CD4-positive, CD25-positive, alpha-beta regulatory T cell (primary cell): ENCODE measurements at regions not wholly inside any gene's neighbourhood (a gene's known extent, or its start where the extent isn't known, plus 50 kb on each side); places are given as distances from the start of the nearest gene placed in this dataset.
A peak's percentile ranks its signal among the peaks of the same experiment; 100 is the strongest.

Experiments used
- ATAC-seq, 2 donors: fragments of 150-1000 bp; cut with Tn5 transposase; one replicate each; pipeline ENCODE4 v1.10.0; 2021; ENCODE audit warnings: low read depth in 2 of 2, moderate number of reproducible peaks in 2 of 2, moderate library complexity in 1 of 2
- DNase-seq, 3 donors: peaks; one replicate each; pipeline versions ENCODE4 v3.0.0 to v3.0.0-alpha.2; 2012 to 2022; ENCODE audit warnings: mixed read lengths in 1 of 3
- H3K27ac ChIP-seq: one replicate; pipeline ENCODE4 v1.7.0; 2013; ENCODE audit warnings: mild to moderate bottlenecking, low read length; ENCODE audit not compliant: insufficient read depth, poor library complexity, severe bottlenecking
- H3K27me3 ChIP-seq: one replicate; pipeline ENCODE4 v1.7.0; 2013; ENCODE audit warnings: low read length; ENCODE audit not compliant: control insufficient read depth, insufficient read depth
- H3K36me3 ChIP-seq: one replicate; pipeline ENCODE4 v1.7.0; 2013; ENCODE audit warnings: mild to moderate bottlenecking, low read length, moderate library complexity; ENCODE audit not compliant: control insufficient read depth, insufficient read depth
- H3K4me1 ChIP-seq: 2 replicates; pipeline ENCODE4 v1.7.0; 2013; ENCODE audit warnings: mild to moderate bottlenecking, low read length; ENCODE audit not compliant: insufficient read depth, control insufficient read depth, poor library complexity, severe bottlenecking
- H3K4me3 ChIP-seq: one replicate; pipeline ENCODE4 v1.7.0; 2013; ENCODE audit warnings: low read depth, mild to moderate bottlenecking, low read length, moderate library complexity
- H3K9me3 ChIP-seq, 2 experiments: 1 replicate in 1 of 2; 2 replicates in 1 of 2; pipeline ENCODE4 v1.7.0; 2013; ENCODE audit warnings: low read length in 2 of 2, mild to moderate bottlenecking in 1 of 2, moderate library complexity in 1 of 2; ENCODE audit not compliant: control insufficient read depth in 2 of 2
- H3K27ac Mint-ChIP-seq, 3 donors: one replicate each; pipeline ENCODE4 v1.8.0; 2020 to 2022; ENCODE audit warnings: mild to moderate bottlenecking in 3 of 3, mixed read lengths in 3 of 3, moderate library complexity in 2 of 3
- H3K27me3 Mint-ChIP-seq: one replicate; pipeline ENCODE4 v1.8.0; 2022; ENCODE audit warnings: mild to moderate bottlenecking, mixed read lengths
- H3K36me3 Mint-ChIP-seq: one replicate; pipeline ENCODE4 v1.8.0; 2020; ENCODE audit warnings: mixed read lengths
- H3K4me1 Mint-ChIP-seq, 4 donors: one replicate each; pipeline ENCODE4 v1.8.0; 2020 to 2022; ENCODE audit warnings: mixed read lengths in 4 of 4, mild to moderate bottlenecking in 1 of 4
- H3K4me3 Mint-ChIP-seq, 4 donors: one replicate each; pipeline ENCODE4 v1.8.0; 2020 to 2022; ENCODE audit warnings: mild to moderate bottlenecking in 4 of 4, mixed read lengths in 4 of 4, moderate library complexity in 3 of 4
- H3K9me3 Mint-ChIP-seq, 7 donors: one replicate each; pipeline ENCODE4 v1.8.0; 2020 to 2022; ENCODE audit warnings: mixed read lengths in 7 of 7, mild to moderate bottlenecking in 3 of 7, moderate library complexity in 2 of 7

- Histone ChIP-seq H3K27me3 (no peaks in the 10 kb centered on the region), H3K36me3 (no peaks in the 10 kb centered on the region), H3K27ac (no peak overlapping the region), H3K4me3 (no peak overlapping the region), H3K4me1 (no peaks in the 10 kb centered on the region), H3K9me3 (no peaks in the 10 kb centered on the region)
- no peak overlapping the region for H3K4me3 Mint-ChIP-seq
- H3K27me3 Mint-ChIP-seq = peaks cover 4% of the 10 kb centered on the region
- ATAC-seq (no peak), DNase-seq (no peak)
- no peaks in the 10 kb centered on the region for H3K36me3 Mint-ChIP-seq
- peaks cover 0 to 3% (median 0%) of the 10 kb centered on the region in 4 donors for H3K4me1 Mint-ChIP-seq
- peaks cover 0 to under 1% (median 0%) of the 10 kb centered on the region in 7 donors for H3K9me3 Mint-ChIP-seq
- no peak overlapping the region for H3K27ac Mint-ChIP-seq
These were observed 68.8 kb upstream of the SLC6A6 start for GRCh38 chr3:14333621-14334020.

DNA sequence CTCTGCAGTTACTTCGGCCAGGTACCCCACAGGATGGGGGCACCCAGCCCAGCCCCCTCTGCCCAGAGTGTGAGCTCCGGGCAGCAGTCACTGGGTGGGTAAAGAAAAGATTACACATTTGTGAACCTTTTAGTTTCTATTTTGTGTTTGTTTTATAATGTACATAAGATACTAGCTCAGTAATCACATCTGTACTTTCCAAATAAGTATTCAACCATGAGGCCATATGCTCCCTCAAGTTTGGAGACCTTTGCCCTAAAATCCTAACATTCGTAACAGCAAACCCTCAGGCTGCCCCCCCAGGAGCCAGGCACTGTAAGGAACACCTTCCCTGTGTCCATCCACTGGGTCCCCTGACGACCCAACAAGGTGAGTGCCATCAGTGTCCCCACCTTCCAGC, 68.3 kb upstream of the SLC6A6 start:
- Histone ChIP-seq H3K4me3 (no peak overlapping the region), H3K9me3 (no peaks in the 10 kb centered on the region), H3K27ac (no peak overlapping the region), H3K36me3 (no peaks in the 10 kb centered on the region), H3K27me3 (no peaks in the 10 kb centered on the region), H3K4me1 (no peaks in the 10 kb centered on the region)
- ATAC-seq (no peak), DNase-seq (no peak)
- Mint-ChIP-seq H3K9me3 (no peaks in the 10 kb centered on the region), H3K4me1 (peaks cover 0 to 3% (median 0%) of the 10 kb centered on the region in 4 donors), H3K36me3 (no peaks in the 10 kb centered on the region), H3K27me3 (peaks cover 4% of the 10 kb centered on the region), H3K4me3 (no peak overlapping the region), H3K27ac (no peak overlapping the region)

GRCh38 chr3:14334936-14335335, 67.5 kb upstream of the SLC6A6 start:
- H3K9me3 Mint-ChIP-seq = no peaks in the 10 kb centered on the region
- H3K4me1 Mint-ChIP-seq = peaks cover 0 to 3% (median 0%) of the 10 kb centered on the region in 4 donors
- peaks cover 4% of the 10 kb centered on the region for H3K27me3 Mint-ChIP-seq
- H3K4me3 ChIP-seq = no peak overlapping the region
- DNase-seq (no peak), ATAC-seq (no peak)
- no peak overlapping the region for H3K4me3 Mint-ChIP-seq
- no peak overlapping the region for H3K27ac Mint-ChIP-seq
- no peak overlapping the region for H3K27ac ChIP-seq
- H3K9me3 ChIP-seq = no peaks in the 10 kb centered on the region
- H3K4me1 ChIP-seq = no peaks in the 10 kb centered on the region
- H3K27me3 ChIP-seq = no peaks in the 10 kb centered on the region
- H3K36me3 ChIP-seq = no peaks in the 10 kb centered on the region
- no peaks in the 10 kb centered on the region for H3K36me3 Mint-ChIP-seq

GRCh38 chr3:14335774-14336748, 66.3 kb upstream of the SLC6A6 start:
- ATAC-seq (no peak), DNase-seq (no peak)
- Mint-ChIP-seq H3K4me3 (no peak overlapping the region), H3K4me1 (peaks cover 0 to 3% (median 0%) of the 10 kb centered on the region in 4 donors), H3K36me3 (no peaks in the 10 kb centered on the region), H3K9me3 (no peaks in the 10 kb centered on the region), H3K27ac (no peak overlapping the region), H3K27me3 (peaks cover 4% of the 10 kb centered on the region)
- Histone ChIP-seq H3K36me3 (no peaks in the 10 kb centered on the region), H3K4me3 (no peak overlapping the region), H3K4me1 (no peaks in the 10 kb centered on the region), H3K27ac (no peak overlapping the region), H3K27me3 (no peaks in the 10 kb centered on the region), H3K9me3 (no peaks in the 10 kb centered on the region)

DNA sequence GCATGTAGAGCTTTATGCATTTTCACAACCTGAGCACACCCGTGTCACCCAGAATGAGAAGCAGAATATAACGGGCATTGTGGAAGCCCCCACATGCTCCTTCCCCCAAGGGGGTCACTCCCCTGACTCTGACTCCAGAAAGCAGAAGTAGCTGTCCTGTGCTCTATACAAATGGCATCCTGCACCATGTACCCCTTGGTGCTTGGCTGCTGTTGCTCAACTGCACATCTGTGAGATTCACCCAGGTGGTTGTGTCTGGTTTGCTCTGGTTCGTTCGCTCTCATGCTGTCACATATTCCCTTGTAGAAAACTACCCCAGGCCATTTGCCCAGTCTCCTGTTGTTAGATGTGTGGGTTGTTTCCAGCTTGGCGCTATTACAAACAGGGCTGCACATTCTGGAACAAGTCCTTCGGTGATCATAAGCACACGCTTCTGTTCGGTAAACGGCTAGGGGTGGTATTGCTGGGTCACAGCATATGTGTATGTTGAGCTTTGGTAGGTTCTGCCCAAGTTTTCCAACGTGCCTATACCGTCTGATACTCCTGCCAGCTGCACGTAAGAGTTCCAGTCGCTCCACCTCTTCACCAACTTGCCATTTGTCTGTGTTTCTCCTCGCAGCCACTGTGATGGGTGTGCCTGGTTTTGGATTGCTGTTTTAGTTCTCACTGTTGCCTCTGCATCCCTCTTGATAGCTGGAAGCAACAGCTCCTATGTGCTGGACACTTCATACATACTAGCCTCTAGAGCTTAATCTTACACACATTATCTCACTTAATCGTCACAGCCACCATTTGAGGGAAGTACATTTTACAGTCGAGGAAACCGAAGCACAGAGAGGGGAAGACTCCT, 65.4 kb upstream of the SLC6A6 start:
- H3K36me3 Mint-ChIP-seq = no peaks in the 10 kb centered on the region
- ATAC-seq = no peak
- Histone ChIP-seq H3K27ac (no peak overlapping the region), H3K4me1 (no peaks in the 10 kb centered on the region), H3K27me3 (no peaks in the 10 kb centered on the region), H3K9me3 (no peaks in the 10 kb centered on the region), H3K4me3 (no peak overlapping the region), H3K36me3 (no peaks in the 10 kb centered on the region)
- peaks cover 0 to 3% (median 0%) of the 10 kb centered on the region in 4 donors for H3K4me1 Mint-ChIP-seq
- no peak overlapping the region for H3K4me3 Mint-ChIP-seq
- H3K27ac Mint-ChIP-seq = no peak overlapping the region
- H3K9me3 Mint-ChIP-seq = no peaks in the 10 kb centered on the region
- peaks cover 4% of the 10 kb centered on the region for H3K27me3 Mint-ChIP-seq
- no peak for DNase-seq

GRCh38 chr3:14337828-14338227, 64.6 kb upstream of the SLC6A6 start:
- Histone ChIP-seq H3K4me1 (no peaks in the 10 kb centered on the region), H3K9me3 (no peaks in the 10 kb centered on the region), H3K4me3 (no peak overlapping the region), H3K27me3 (no peaks in the 10 kb centered on the region), H3K27ac (no peak overlapping the region), H3K36me3 (no peaks in the 10 kb centered on the region)
- no peaks in the 10 kb centered on the region for H3K36me3 Mint-ChIP-seq
- peaks cover 4% of the 10 kb centered on the region for H3K27me3 Mint-ChIP-seq
- H3K27ac Mint-ChIP-seq = no peak overlapping the region
- no peak overlapping the region for H3K4me3 Mint-ChIP-seq
- H3K4me1 Mint-ChIP-seq = peaks cover 0 to 3% (median 0%) of the 10 kb centered on the region in 4 donors
- ATAC-seq = no peak
- no peaks in the 10 kb centered on the region for H3K9me3 Mint-ChIP-seq
- no peak for DNase-seq

- H3K4me3 ChIP-seq = no peak overlapping the region
- H3K36me3 Mint-ChIP-seq = no peaks in the 10 kb centered on the region
- H3K4me1 ChIP-seq = no peaks in the 10 kb centered on the region
- H3K36me3 ChIP-seq = no peaks in the 10 kb centered on the region
- H3K4me3 Mint-ChIP-seq = no peak overlapping the region
- H3K27me3 ChIP-seq = no peaks in the 10 kb centered on the region
- ATAC-seq = no peak
- peak overlapping the region in 1 of 3 donors; percentile 2 for H3K27ac Mint-ChIP-seq
- DNase-seq = no peak
- no peaks in the 10 kb centered on the region for H3K9me3 ChIP-seq
- no peaks in the 10 kb centered on the region for H3K9me3 Mint-ChIP-seq
- no peak overlapping the region for H3K27ac ChIP-seq
- H3K4me1 Mint-ChIP-seq = peaks cover 0 to 3% (median 0%) of the 10 kb centered on the region in 4 donors
- peaks cover 4% of the 10 kb centered on the region for H3K27me3 Mint-ChIP-seq
These were observed 64.2 kb upstream of the SLC6A6 start for GRCh38 chr3:14338242-14338641.
